ENCODE measurements at regions not wholly inside any gene's neighbourhood (a gene's known extent, or its start where the extent isn't known, plus 50 kb on each side); places are given as distances from the start of the nearest gene placed in this dataset.
A peak's percentile ranks its signal among the peaks of the same experiment; 100 is the strongest.

- DNase-seq (ENCODE audit: low read depth), result no peak
Measured at GRCh38 chr6:48735846-48736245, 624.8 kb upstream of the PTCHD4 start.

- DNase-seq (ENCODE audit: low read depth), result peak; percentile 50
Measured at GRCh38 chr6:48733581-48733980, 622.6 kb upstream of the PTCHD4 start.

GRCh38 chr6:48714699-48715098, 603.7 kb upstream of the PTCHD4 start:
- DNase-seq (ENCODE audit: low read depth), result no peak

- DNase-seq (ENCODE audit: low read depth), result no peak
Measured at GRCh38 chr6:48714250-48714649, 603.3 kb upstream of the PTCHD4 start.

- DNase-seq (ENCODE audit: low read depth), result no peak
Measured at GRCh38 chr6:48713612-48714011, 602.6 kb upstream of the PTCHD4 start.

- DNase-seq (ENCODE audit: low read depth), result no peak
Measured at GRCh38 chr6:48706310-48706709, 595.3 kb upstream of the PTCHD4 start.

GRCh38 chr6:48701572-48701971, 590.6 kb upstream of the PTCHD4 start:
- no peak for DNase-seq (ENCODE audit: low read depth)

GRCh38 chr6:48695872-48696271, 584.9 kb upstream of the PTCHD4 start:
- no peak for DNase-seq (ENCODE audit: low read depth)

- DNase-seq (ENCODE audit: low read depth), result no peak
Measured at GRCh38 chr6:48691420-48691819, 580.4 kb upstream of the PTCHD4 start.

GRCh38 chr6:48689498-48689897, 578.5 kb upstream of the PTCHD4 start:
- no peak for DNase-seq (ENCODE audit: low read depth)

- no peak for DNase-seq (ENCODE audit: low read depth)
Measured at GRCh38 chr6:48678390-48678789, 567.4 kb upstream of the PTCHD4 start.

GRCh38 chr6:48671505-48671904, 560.5 kb upstream of the PTCHD4 start:
- DNase-seq (ENCODE audit: low read depth), result no peak

GRCh38 chr6:48670546-48670945, 559.5 kb upstream of the PTCHD4 start:
- DNase-seq (ENCODE audit: low read depth), result no peak

- DNase-seq (ENCODE audit: low read depth), result no peak
Measured at GRCh38 chr6:48667797-48668196, 556.8 kb upstream of the PTCHD4 start.

- peak; percentile 56 for DNase-seq (ENCODE audit: low read depth)
Measured at GRCh38 chr6:48664826-48665225, 553.8 kb upstream of the PTCHD4 start.

- no peak for DNase-seq (ENCODE audit: low read depth)
Measured at GRCh38 chr6:48658915-48659314, 547.9 kb upstream of the PTCHD4 start.

- peak; percentile 70 for DNase-seq (ENCODE audit: low read depth)
Measured at GRCh38 chr6:48641544-48641943, 530.5 kb upstream of the PTCHD4 start.

GRCh38 chr6:48638796-48639195, 527.8 kb upstream of the PTCHD4 start:
- peak; percentile 78 for DNase-seq (ENCODE audit: low read depth)

- peak; percentile 2 for DNase-seq (ENCODE audit: low read depth)
Measured at GRCh38 chr6:48630511-48630910, 519.5 kb upstream of the PTCHD4 start.

- DNase-seq (ENCODE audit: low read depth), result peak; percentile 59
Measured at GRCh38 chr6:48628316-48628715, 517.3 kb upstream of the PTCHD4 start.

- peak; percentile 24 for DNase-seq (ENCODE audit: low read depth)
Measured at GRCh38 chr6:48626421-48626820, 515.4 kb upstream of the PTCHD4 start.

GRCh38 chr6:48624631-48625030, 513.6 kb upstream of the PTCHD4 start:
- DNase-seq (ENCODE audit: low read depth), result no peak

- DNase-seq (ENCODE audit: low read depth), result no peak
Measured at GRCh38 chr6:48619771-48620170, 508.8 kb upstream of the PTCHD4 start.

- DNase-seq (ENCODE audit: low read depth), result peak; percentile 22
Measured at GRCh38 chr6:48615041-48615440, 504.0 kb upstream of the PTCHD4 start.

GRCh38 chr6:48614326-48614725, 503.3 kb upstream of the PTCHD4 start:
- DNase-seq (ENCODE audit: low read depth), result no peak

All from EH (cell line).